OCI-LY7 (cell line): ENCODE measurements at regions not wholly inside any gene's neighbourhood (a gene's known extent, or its start where the extent isn't known, plus 50 kb on each side); places are given as distances from the start of the nearest gene placed in this dataset.

ENCODE experiments used
- CTCF ChIP-seq: fragments of 200-600 bp; sonication (generic); conservative IDR thresholded peaks from 2 replicates; pipeline ENCODE4 v1.5.1; 2014; ENCODE audit warnings: mild to moderate bottlenecking, antibody characterized with exemption, low read length, moderate library complexity, mixed read lengths
- EZH2phosphoT487 ChIP-seq: fragments of 200-600 bp; sonication (generic); IDR thresholded peaks from 2 replicates; pipeline ENCODE4 v1.6.1; 2018; ENCODE audit warnings: low read depth, borderline replicate concordance, mild to moderate bottlenecking, mixed run types, antibody characterized with exemption, low read length, moderate library complexity, mixed read lengths

DNA sequence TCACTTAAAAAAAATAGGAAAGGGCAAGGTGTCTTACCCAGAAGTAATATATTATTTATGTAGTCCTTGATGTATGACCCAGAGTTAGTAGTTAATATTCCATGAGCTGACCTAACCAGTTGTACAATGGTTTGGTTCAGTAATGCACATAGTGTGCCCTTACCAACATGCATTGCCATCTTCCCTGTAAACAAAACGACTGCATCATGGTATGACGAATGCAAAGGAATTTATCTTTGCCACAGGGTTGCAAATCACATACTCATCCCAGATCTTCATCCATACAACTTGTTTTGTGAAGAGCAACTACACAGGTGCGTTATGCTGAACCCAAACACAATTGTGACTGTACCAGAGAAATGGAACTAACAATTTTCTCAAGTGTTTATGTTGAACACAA lies 68.9 kb upstream of the ZSWIM2 start:
- TF ChIP-seq CTCF: no peak
- TF ChIP-seq EZH2phosphoT487: no peak
